A549 (cell line): ENCODE measurements at regions not wholly inside any gene's neighbourhood (a gene's known extent, or its start where the extent isn't known, plus 50 kb on each side); places are given as distances from the start of the nearest gene placed in this dataset.

Experiments used
- ESRRA ChIP-seq: fragments of 150-350 bp; IDR thresholded peaks from 2 replicates; pipeline ENCODE4 v1.6.1; 2014; ENCODE audit warnings: mild to moderate bottlenecking, low read length, borderline replicate concordance
- KDM5A ChIP-seq: fragments of 200-600 bp; sonication (generic); IDR thresholded peaks from 2 replicates; pipeline ENCODE4 v1.6.1; 2016; ENCODE audit warnings: antibody characterized with exemption, mild to moderate bottlenecking
- NR3C1 ChIP-seq: fragments of >200 bp; sonication (Bioruptor Twin); formaldehyde crosslinking; IDR thresholded peaks from 3 replicates; pipeline ENCODE4 v1.6.1; 2017
- PHF8 ChIP-seq: fragments of 200-600 bp; sonication (generic); IDR thresholded peaks from 2 replicates; pipeline ENCODE4 v1.6.1; 2016; ENCODE audit warnings: low read depth, mild to moderate bottlenecking, antibody characterized with exemption, moderate library complexity, borderline replicate concordance
- POLR2A ChIP-seq: IDR thresholded peaks from 2 replicates; pipeline ENCODE4 v1.6.1; 2012; ENCODE audit warnings: mild to moderate bottlenecking, low read length
- SMC3 ChIP-seq: fragments of >200 bp; sonication (Bioruptor Twin); formaldehyde crosslinking; IDR thresholded peaks from 3 replicates; pipeline ENCODE4 v1.6.1; 2018; ENCODE audit warnings: inconsistent platforms
- TP53 ChIP-seq: fragments of 250-450 bp; sonication (Bioruptor Pico); IDR thresholded peaks from 2 replicates; pipeline ENCODE4 v1.5.0; 2021; ENCODE audit warnings: mild to moderate bottlenecking, moderate library complexity
- TF ChIP-seq, protein P1 (sequence below): fragments of >200 bp; sonication (Bioruptor Twin); formaldehyde crosslinking; IDR thresholded peaks from 3 replicates; pipeline ENCODE4 v1.5.1; 2016
- TF ChIP-seq, protein P2 (sequence below): fragments of >200 bp; sonication (Bioruptor Twin); formaldehyde crosslinking; IDR thresholded peaks from 3 replicates; pipeline ENCODE4 v1.6.1; 2016
- TF ChIP-seq, protein P3 (sequence below): fragments of 450-650 bp; IDR thresholded peaks from 2 replicates; pipeline ENCODE4 v1.6.1; 2014; ENCODE audit warnings: antibody characterized with exemption
- TF ChIP-seq, protein P4 (sequence below): fragments of 250-450 bp; sonication (Bioruptor Pico); IDR thresholded peaks from 2 replicates; pipeline ENCODE4 v1.5.0; 2021; ENCODE audit warnings: mild to moderate bottlenecking, moderate library complexity, borderline replicate concordance

DNA sequence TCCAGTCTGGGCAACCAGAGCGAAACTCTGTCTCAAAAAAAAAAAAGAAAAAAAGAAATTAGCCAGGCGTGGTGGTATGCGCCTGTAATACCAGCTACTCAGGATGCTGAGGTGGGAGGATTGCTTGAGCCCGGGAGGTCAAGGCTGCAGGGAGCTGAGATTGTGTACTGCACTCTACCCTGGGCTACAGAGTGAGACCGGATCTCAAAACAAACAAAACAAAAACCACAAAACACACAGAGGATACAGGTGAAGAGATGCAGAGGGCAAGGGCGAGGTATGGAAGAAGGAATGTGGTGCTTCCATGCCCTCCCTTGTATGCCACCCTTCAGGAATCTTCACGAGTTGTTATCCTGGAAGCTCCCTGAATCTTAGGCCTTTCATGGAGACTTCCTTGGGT is 68.5 kb downstream of the NDUFS5 start:
- TF ChIP-seq, protein P1, sequence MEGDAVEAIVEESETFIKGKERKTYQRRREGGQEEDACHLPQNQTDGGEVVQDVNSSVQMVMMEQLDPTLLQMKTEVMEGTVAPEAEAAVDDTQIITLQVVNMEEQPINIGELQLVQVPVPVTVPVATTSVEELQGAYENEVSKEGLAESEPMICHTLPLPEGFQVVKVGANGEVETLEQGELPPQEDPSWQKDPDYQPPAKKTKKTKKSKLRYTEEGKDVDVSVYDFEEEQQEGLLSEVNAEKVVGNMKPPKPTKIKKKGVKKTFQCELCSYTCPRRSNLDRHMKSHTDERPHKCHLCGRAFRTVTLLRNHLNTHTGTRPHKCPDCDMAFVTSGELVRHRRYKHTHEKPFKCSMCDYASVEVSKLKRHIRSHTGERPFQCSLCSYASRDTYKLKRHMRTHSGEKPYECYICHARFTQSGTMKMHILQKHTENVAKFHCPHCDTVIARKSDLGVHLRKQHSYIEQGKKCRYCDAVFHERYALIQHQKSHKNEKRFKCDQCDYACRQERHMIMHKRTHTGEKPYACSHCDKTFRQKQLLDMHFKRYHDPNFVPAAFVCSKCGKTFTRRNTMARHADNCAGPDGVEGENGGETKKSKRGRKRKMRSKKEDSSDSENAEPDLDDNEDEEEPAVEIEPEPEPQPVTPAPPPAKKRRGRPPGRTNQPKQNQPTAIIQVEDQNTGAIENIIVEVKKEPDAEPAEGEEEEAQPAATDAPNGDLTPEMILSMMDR: no peak
- TF ChIP-seq ESRRA (no peak), PHF8 (no peak), TP53 (no peak), POLR2A (no peak), NR3C1 (no peak), SMC3 (no peak), KDM5A (no peak)
- TF ChIP-seq, protein P2, sequence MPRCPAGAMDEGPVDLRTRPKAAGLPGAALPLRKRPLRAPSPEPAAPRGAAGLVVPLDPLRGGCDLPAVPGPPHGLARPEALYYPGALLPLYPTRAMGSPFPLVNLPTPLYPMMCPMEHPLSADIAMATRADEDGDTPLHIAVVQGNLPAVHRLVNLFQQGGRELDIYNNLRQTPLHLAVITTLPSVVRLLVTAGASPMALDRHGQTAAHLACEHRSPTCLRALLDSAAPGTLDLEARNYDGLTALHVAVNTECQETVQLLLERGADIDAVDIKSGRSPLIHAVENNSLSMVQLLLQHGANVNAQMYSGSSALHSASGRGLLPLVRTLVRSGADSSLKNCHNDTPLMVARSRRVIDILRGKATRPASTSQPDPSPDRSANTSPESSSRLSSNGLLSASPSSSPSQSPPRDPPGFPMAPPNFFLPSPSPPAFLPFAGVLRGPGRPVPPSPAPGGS: no peak
- TF ChIP-seq, protein P3, sequence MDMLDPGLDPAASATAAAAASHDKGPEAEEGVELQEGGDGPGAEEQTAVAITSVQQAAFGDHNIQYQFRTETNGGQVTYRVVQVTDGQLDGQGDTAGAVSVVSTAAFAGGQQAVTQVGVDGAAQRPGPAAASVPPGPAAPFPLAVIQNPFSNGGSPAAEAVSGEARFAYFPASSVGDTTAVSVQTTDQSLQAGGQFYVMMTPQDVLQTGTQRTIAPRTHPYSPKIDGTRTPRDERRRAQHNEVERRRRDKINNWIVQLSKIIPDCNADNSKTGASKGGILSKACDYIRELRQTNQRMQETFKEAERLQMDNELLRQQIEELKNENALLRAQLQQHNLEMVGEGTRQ: no peak
- TF ChIP-seq, protein P4, sequence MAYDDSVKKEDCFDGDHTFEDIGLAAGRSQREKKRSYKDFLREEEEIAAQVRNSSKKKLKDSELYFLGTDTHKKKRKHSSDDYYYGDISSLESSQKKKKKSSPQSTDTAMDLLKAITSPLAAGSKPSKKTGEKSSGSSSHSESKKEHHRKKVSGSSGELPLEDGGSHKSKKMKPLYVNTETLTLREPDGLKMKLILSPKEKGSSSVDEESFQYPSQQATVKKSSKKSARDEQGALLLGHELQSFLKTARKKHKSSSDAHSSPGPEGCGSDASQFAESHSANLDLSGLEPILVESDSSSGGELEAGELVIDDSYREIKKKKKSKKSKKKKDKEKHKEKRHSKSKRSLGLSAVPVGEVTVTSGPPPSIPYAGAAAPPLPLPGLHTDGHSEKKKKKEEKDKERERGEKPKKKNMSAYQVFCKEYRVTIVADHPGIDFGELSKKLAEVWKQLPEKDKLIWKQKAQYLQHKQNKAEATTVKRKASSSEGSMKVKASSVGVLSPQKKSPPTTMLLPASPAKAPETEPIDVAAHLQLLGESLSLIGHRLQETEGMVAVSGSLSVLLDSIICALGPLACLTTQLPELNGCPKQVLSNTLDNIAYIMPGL (CRISPR knock-in tag): no peak
